HepG2 (cell line): ENCODE measurements at regions not wholly inside any gene's neighbourhood (a gene's known extent, or its start where the extent isn't known, plus 50 kb on each side); places are given as distances from the start of the nearest gene placed in this dataset.

Source experiments
- ATAC-seq: fragments of 200-7000 bp; cut with Tn5 transposase; 3 replicates; pipeline ENCODE4 v1.9.1; 2020; ENCODE audit warnings: mild to moderate bottlenecking, moderate library complexity
- BruUV-seq: library from RNA; stranded (reverse); fragments of 400-500 nt; replicated peaks from 2 replicates; lab custom pipeline; 2021; lab: Mats Ljungman, UMichigan
- CTCF ChIA-PET: fragments of 300-600 bp; formaldehyde crosslinking; extraction: SDS; loops from one replicate; lab custom pipeline; 2021; ENCODE audit warnings: low total read pairs, inconsistent platforms, low intra/inter-chr PET ratio; lab: Yijun Ruan, JAX
- POLR2A ChIA-PET: fragments of 350-600 bp; sonication (Branson Sonifier 250); formaldehyde crosslinking; loops from one replicate; lab custom pipeline; 2020; ENCODE audit warnings: antibody characterized with exemption, inconsistent platforms; lab: Yijun Ruan, JAX
- DNase-seq: peaks from one replicate; pipeline ENCODE4 v3.0.0-alpha.2; 2015; ENCODE audit warnings: low spot score
- FAIRE-seq: peaks from 3 replicates; lab custom pipeline; 2011; peaks lifted over from hg19 to GRCh38; lab: Jason Lieb, UNC
- H2AFZ ChIP-seq: one replicate; pipeline ENCODE4 v1.6.1; 2011; ENCODE audit warnings: low read length, inconsistent platforms
- H3K27ac ChIP-seq: fragments of 300-600 bp; 3 replicates; pipeline ENCODE4 v1.8.0; 2011; ENCODE audit warnings: mixed run types, mild to moderate bottlenecking, mixed read lengths, low read length, inconsistent platforms; ENCODE audit not compliant: insufficient read depth; ENCODE audit errors: extremely low read length
- H3K27me3 ChIP-seq, 2 experiments: fragments of 200-600 bp in 1 of 2; 2 replicates in 1 of 2; 3 replicates in 1 of 2; pipeline versions ENCODE4 v1.6.0 to v1.8.0; 2011; ENCODE audit warnings: low read length in 2 of 2, mild to moderate bottlenecking in 2 of 2, moderate library complexity in 2 of 2, inconsistent platforms in 1 of 2; ENCODE audit not compliant: insufficient read depth in 2 of 2, control insufficient read depth in 1 of 2
- H3K36me3 ChIP-seq, 2 experiments: fragments of 200-600 bp in 1 of 2; replicated peaks in 1 of 2; 2 replicates in 1 of 2; 3 replicates in 1 of 2; pipeline versions ENCODE4 v1.5.1 to v1.8.0; 2011; ENCODE audit warnings: low read length in 2 of 2, inconsistent platforms in 1 of 2; ENCODE audit not compliant: insufficient read depth in 2 of 2, control insufficient read depth in 1 of 2
- H3K4me1 ChIP-seq: 2 replicates; pipeline ENCODE4 v1.5.1; 2012; ENCODE audit warnings: low read length, inconsistent platforms; ENCODE audit not compliant: insufficient read depth
- H3K4me2 ChIP-seq: 2 replicates; pipeline ENCODE4 v1.6.0; 2011; ENCODE audit warnings: low read depth, low read length, inconsistent platforms
- H3K4me3 ChIP-seq, 3 experiments: fragments of 200-600 bp in 1 of 3; sonication (generic), shearing (Covaris generic) in 1 of 3; replicated peaks in 1 of 3; 2 replicates each; pipeline ENCODE4 v1.5.1; 2011 to 2016; ENCODE audit warnings: low read length in 3 of 3, inconsistent platforms in 2 of 3, low read depth in 2 of 3, mild to moderate bottlenecking in 2 of 3, control low read depth in 1 of 3, mixed read lengths in 1 of 3; ENCODE audit not compliant: insufficient read depth in 1 of 3
- H3K79me2 ChIP-seq: one replicate; pipeline ENCODE4 v1.6.1; 2011; ENCODE audit warnings: low read length, inconsistent platforms; ENCODE audit not compliant: insufficient read depth
- H3K9ac ChIP-seq: 2 replicates; pipeline ENCODE4 v1.6.0; 2011; ENCODE audit warnings: mild to moderate bottlenecking, low read depth, low read length, inconsistent platforms; ENCODE audit not compliant: insufficient read depth
- H3K9me3 ChIP-seq: 2 replicates; pipeline ENCODE4 v1.5.1; 2012; ENCODE audit warnings: mild to moderate bottlenecking, low read length
- H4K20me1 ChIP-seq: 2 replicates; pipeline ENCODE4 v1.6.0; 2011; ENCODE audit warnings: inconsistent platforms, mild to moderate bottlenecking, low read length, moderate library complexity; ENCODE audit not compliant: insufficient read depth
- ASH2L ChIP-seq: fragments of 300-600, 200-600 bp; sonication (generic); IDR thresholded peaks from 2 replicates; pipeline ENCODE4 v1.7.0; 2017; ENCODE audit warnings: low read depth, mild to moderate bottlenecking, moderate library complexity, mixed read lengths, low read length; ENCODE audit not compliant: insufficient read length
- EZH2 ChIP-seq: conservative IDR thresholded peaks from 2 replicates; pipeline ENCODE4 v1.6.1; 2012; ENCODE audit warnings: mild to moderate bottlenecking, low read depth, low read length, moderate library complexity
- FOXM1 ChIP-seq: sonication (generic); formaldehyde crosslinking; IDR thresholded peaks from 2 replicates; pipeline ENCODE4 v1.5.0; 2020; ENCODE audit warnings: missing genetic modification reagents
- GATAD2A ChIP-seq: IDR thresholded peaks from 2 replicates; pipeline ENCODE4 v1.6.1; 2016
- IKZF5 ChIP-seq: IDR thresholded peaks from 2 replicates; pipeline ENCODE4 v1.6.1; 2018; ENCODE audit warnings: missing genetic modification reagents, mild to moderate bottlenecking, missing compliant biosample characterization
- MATR3 ChIP-seq: sonication (generic); formaldehyde crosslinking; IDR thresholded peaks from 2 replicates; pipeline ENCODE4 v1.4.0; 2020; ENCODE audit warnings: missing genetic modification reagents
- MBNL3 ChIP-seq: fragments of 250-450 bp; sonication (Bioruptor Pico); conservative IDR thresholded peaks from 2 replicates; pipeline ENCODE4 v1.8.0; 2022; ENCODE audit warnings: mild to moderate bottlenecking, inconsistent platforms
- TOPORS ChIP-seq: sonication (generic); formaldehyde crosslinking; IDR thresholded peaks from 2 replicates; pipeline ENCODE4 v1.8.0; 2023; ENCODE audit warnings: mild to moderate bottlenecking, missing genetic modification reagents
- ZNF580 ChIP-seq: IDR thresholded peaks from 2 replicates; pipeline ENCODE4 v1.6.1; 2016; ENCODE audit warnings: low read depth, borderline replicate concordance
- ZNF850 ChIP-seq: sonication (generic); formaldehyde crosslinking; conservative IDR thresholded peaks from 2 replicates; pipeline ENCODE4 v1.9.0; 2021; ENCODE audit warnings: mild to moderate bottlenecking, missing genetic modification reagents
- in situ Hi-C: cut with HindIII; loops from 2 replicates; pipeline ENCODE4 v1.10.0; 2017; ENCODE audit warnings: low pct_unique_long_range_greater_than_20kb; ENCODE audit not compliant: extremely low pct_ligation_motif_present
- intact Hi-C: fragments of 100-400 bp; cut with micrococcal nuclease; formaldehyde crosslinking; loops from one replicate; pipeline ENCODE4 v1.10.0; 2022; ENCODE audit not compliant: unreplicated experiment
- TF ChIP-seq, protein P1 (sequence below): sonication (generic); formaldehyde crosslinking; IDR thresholded peaks from 2 replicates; pipeline ENCODE4 v1.5.0; 2020; ENCODE audit warnings: missing genetic modification reagents
- TF ChIP-seq, protein P2 (sequence below): IDR thresholded peaks from 2 replicates; pipeline ENCODE4 v1.6.1; 2016; ENCODE audit warnings: control low read depth

DNA sequence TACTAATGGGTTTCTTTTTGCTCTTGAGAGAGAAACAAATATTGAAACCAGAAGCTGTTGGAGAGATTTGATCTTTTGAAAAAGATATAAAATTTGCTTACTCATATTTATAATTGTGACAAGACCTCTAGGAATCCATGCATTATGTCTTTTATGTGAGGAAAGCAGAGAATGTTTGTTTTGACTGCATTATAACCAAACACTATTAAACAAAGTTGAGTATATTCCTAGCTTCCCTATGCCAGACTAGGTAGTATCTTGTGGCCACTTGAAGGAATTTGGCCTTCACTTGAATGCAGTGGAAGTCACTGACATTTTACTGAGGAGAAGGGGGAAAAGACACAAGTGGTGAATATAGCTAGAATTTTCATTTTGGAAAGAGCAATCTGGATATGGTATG, 521.8 kb upstream of the ZEB2 start:
- Histone ChIP-seq H3K79me2 (no peaks in the 10 kb centered on the region), H3K9me3 (no peaks in the 10 kb centered on the region), H2AFZ (no peak overlapping the region), H3K27ac (no peak overlapping the region), H3K4me3 (no peak overlapping the region), H3K27me3 (no peaks in the 10 kb centered on the region), H3K36me3 (no peaks in the 10 kb centered on the region), H3K4me1 (no peaks in the 10 kb centered on the region), H4K20me1 (no peaks in the 10 kb centered on the region), H3K9ac (no peak overlapping the region), H3K4me2 (no peak overlapping the region)
- FAIRE-seq: no peak
- TF ChIP-seq ZNF580 (CRISPR knock-in tag) (no peak), MATR3 (no peak), ZNF850 (no peak), ASH2L (no peak), TOPORS (CRISPR knock-in tag) (no peak), GATAD2A (CRISPR knock-in tag) (no peak), IKZF5 (CRISPR knock-in tag) (no peak), EZH2 (no peak), FOXM1 (CRISPR knock-in tag) (no peak), MBNL3 (CRISPR knock-in tag) (no peak)
- TF ChIP-seq, protein P1, sequence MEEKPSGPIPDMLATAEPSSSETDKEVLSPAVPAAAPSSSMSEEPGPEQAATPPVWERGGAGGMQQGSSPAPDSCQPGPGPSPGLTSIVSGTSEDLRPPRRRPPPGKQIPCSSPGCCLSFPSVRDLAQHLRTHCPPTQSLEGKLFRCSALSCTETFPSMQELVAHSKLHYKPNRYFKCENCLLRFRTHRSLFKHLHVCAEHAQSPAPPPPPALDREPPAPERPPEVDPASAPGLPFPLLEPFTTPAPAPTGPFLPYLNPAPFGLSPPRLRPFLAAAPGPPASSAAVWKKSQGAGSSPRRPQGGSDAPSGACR (CRISPR knock-in tag): no peak
- TF ChIP-seq, protein P2, sequence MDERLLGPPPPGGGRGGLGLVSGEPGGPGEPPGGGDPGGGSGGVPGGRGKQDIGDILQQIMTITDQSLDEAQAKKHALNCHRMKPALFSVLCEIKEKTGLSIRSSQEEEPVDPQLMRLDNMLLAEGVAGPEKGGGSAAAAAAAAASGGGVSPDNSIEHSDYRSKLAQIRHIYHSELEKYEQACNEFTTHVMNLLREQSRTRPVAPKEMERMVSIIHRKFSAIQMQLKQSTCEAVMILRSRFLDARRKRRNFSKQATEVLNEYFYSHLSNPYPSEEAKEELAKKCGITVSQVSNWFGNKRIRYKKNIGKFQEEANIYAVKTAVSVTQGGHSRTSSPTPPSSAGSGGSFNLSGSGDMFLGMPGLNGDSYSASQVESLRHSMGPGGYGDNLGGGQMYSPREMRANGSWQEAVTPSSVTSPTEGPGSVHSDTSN (CRISPR knock-in tag): no peak
- BruUV-seq: no TSS peak
- intact Hi-C loops (no loop called here), in situ Hi-C loops (no loop called here)
- ChIA-PET CTCF (no interaction called here), POLR2A (no interaction called here)
- ATAC-seq: no peak
- no peak for DNase-seq
